ENCODE measurements at regions not wholly inside any gene's neighbourhood (a gene's known extent, or its start where the extent isn't known, plus 50 kb on each side); places are given as distances from the start of the nearest gene placed in this dataset.

DNA sequence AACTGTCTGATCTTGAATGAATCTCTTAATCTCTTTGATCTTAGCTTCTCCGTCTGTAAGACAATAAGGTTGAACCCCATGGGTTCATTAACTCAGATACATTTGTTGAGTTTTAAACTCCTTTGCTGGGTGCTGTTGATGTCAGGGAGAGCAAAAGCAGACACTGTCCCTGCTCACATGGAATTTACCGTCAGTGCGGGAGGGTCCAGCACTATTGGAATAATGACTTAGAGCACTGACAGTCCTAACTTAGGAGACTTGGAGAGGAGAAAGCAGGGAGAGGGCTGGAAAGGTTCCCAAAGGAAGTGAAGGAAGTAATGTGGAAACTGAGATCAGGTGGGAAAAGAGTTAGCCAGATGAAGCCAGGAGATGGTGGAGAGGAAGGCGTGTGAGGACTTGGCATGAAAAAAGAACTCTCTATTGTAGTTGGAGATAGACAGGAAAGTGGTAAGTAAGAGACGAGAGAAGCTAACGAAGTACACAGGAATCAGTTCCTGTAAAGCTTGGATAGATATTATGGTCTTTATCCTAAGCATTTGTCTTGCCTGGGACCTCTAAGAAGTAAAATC is 141.4 kb upstream of the SERTAD2 start:
- TF ChIP-seq, protein P1, sequence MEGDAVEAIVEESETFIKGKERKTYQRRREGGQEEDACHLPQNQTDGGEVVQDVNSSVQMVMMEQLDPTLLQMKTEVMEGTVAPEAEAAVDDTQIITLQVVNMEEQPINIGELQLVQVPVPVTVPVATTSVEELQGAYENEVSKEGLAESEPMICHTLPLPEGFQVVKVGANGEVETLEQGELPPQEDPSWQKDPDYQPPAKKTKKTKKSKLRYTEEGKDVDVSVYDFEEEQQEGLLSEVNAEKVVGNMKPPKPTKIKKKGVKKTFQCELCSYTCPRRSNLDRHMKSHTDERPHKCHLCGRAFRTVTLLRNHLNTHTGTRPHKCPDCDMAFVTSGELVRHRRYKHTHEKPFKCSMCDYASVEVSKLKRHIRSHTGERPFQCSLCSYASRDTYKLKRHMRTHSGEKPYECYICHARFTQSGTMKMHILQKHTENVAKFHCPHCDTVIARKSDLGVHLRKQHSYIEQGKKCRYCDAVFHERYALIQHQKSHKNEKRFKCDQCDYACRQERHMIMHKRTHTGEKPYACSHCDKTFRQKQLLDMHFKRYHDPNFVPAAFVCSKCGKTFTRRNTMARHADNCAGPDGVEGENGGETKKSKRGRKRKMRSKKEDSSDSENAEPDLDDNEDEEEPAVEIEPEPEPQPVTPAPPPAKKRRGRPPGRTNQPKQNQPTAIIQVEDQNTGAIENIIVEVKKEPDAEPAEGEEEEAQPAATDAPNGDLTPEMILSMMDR (IDR thresholded peaks at IDR 0.05): no peak
- TF ChIP-seq NRF1 (IDR thresholded peaks at IDR 0.05; ENCODE audit: low read depth, low read length) (no peak), MAX (IDR thresholded peaks at IDR 0.05; ENCODE audit: low read depth) (no peak), MEF2A (IDR thresholded peaks at IDR 0.05; ENCODE audit: borderline replicate concordance, low read depth) (no peak), EP300 (IDR thresholded peaks at IDR 0.05; ENCODE audit: borderline replicate concordance in 1 of 2, low read depth in 1 of 2, low read length in 1 of 2) (no peak), SMC3 (IDR thresholded peaks at IDR 0.05; ENCODE audit: low read depth, low read length) (no peak), CHD2 (IDR thresholded peaks at IDR 0.05; ENCODE audit: low read length, partially characterized antibody) (no peak), MXI1 (IDR thresholded peaks at IDR 0.05; ENCODE audit: low read depth, low read length) (no peak), POLR2AphosphoS5 (IDR thresholded peaks at IDR 0.05; ENCODE audit: low read depth, low read length) (no peak), TAF1 (IDR thresholded peaks at IDR 0.05; ENCODE audit: borderline replicate concordance, low read depth, low read length) (no peak), RFX5 (IDR thresholded peaks at IDR 0.05; ENCODE audit: low read length) (no peak), FOXM1 (IDR thresholded peaks at IDR 0.05; ENCODE audit: low read depth) (no peak), RCOR1 (IDR thresholded peaks at IDR 0.05; ENCODE audit: low read length) (no peak)
- TF ChIP-seq, protein P2, sequence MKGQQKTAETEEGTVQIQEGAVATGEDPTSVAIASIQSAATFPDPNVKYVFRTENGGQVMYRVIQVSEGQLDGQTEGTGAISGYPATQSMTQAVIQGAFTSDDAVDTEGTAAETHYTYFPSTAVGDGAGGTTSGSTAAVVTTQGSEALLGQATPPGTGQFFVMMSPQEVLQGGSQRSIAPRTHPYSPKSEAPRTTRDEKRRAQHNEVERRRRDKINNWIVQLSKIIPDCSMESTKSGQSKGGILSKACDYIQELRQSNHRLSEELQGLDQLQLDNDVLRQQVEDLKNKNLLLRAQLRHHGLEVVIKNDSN (IDR thresholded peaks at IDR 0.05; ENCODE audit: borderline replicate concordance, low read depth): no peak
